ENCODE measurements at regions not wholly inside any gene's neighbourhood (a gene's known extent, or its start where the extent isn't known, plus 50 kb on each side); places are given as distances from the start of the nearest gene placed in this dataset.

- Histone ChIP-seq H3K4me1 (ENCODE audit: control insufficient read depth, insufficient read depth, low read length) (no peaks in the 10 kb centered on the region), H3K9ac (ENCODE audit: low read length) (no peak overlapping the region), H3K36me3 (ENCODE audit: control insufficient read depth, insufficient read depth, low read length) (no peaks in the 10 kb centered on the region), H3K27ac (ENCODE audit: low read depth, low read length) (no peak overlapping the region), H3K27me3 (ENCODE audit: control insufficient read depth, insufficient read depth, low read length) (peaks cover 1% of the 10 kb centered on the region), H3K4me3 (ENCODE audit: low read length) (no peak overlapping the region)
These were observed 103.7 kb upstream of the CD93 start for GRCh38 chr20:23189854-23190253.

GRCh38 chr20:23189341-23189740 lies 103.2 kb upstream of the CD93 start:
- Histone ChIP-seq H3K27ac (ENCODE audit: low read depth, low read length) (no peak overlapping the region), H3K4me1 (ENCODE audit: control insufficient read depth, insufficient read depth, low read length) (no peaks in the 10 kb centered on the region), H3K4me3 (ENCODE audit: low read length) (no peak overlapping the region), H3K36me3 (ENCODE audit: control insufficient read depth, insufficient read depth, low read length) (no peaks in the 10 kb centered on the region), H3K27me3 (ENCODE audit: control insufficient read depth, insufficient read depth, low read length) (peaks cover 1% of the 10 kb centered on the region), H3K9ac (ENCODE audit: low read length) (no peak overlapping the region)

DNA sequence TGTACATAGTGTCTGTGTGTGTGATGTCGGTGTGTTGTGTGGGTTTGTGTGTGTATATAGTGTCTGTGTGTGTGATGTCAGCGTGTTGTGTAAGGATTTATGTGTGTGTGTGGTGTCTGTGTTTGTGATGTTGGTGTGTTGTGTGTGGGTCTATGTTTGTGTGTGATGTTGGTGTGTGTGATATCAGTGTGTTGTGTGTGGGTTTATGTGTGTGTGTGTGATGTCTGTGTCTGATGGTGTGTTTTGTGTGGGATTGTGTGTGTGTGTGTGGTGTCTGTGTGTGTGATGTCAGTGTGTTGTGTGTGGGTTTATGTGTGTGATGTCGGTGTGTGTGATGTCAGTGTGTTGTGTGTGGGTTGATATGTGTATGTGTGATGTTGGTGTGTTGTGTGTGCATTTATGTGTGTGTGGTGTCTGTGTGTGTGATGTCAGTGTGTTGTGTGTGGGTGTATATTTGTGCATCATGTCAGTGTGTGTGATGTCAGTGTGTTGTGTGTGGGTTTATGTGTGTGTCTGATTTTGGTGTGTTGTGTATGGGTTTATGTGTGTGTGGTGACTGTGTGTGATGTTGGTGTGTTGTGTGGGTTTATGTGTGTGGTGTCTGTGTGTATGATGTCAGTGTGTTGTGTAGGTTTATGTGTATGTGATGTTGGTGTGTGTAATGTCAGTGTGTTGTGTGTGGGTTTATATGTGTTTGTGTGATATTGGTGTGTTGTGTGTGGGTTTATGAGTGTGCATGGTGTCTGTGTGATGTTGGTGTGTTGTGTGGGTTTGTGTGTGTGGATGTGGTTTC lies 102.4 kb upstream of the CD93 start:
- H3K4me3 ChIP-seq (ENCODE audit: low read length), result no peak overlapping the region
- peaks cover 1% of the 10 kb centered on the region for H3K27me3 ChIP-seq (ENCODE audit: control insufficient read depth, insufficient read depth, low read length)
- H3K9ac ChIP-seq (ENCODE audit: low read length), result no peak overlapping the region
- no peak overlapping the region for H3K27ac ChIP-seq (ENCODE audit: low read depth, low read length)
- no peaks in the 10 kb centered on the region for H3K36me3 ChIP-seq (ENCODE audit: control insufficient read depth, insufficient read depth, low read length)
- no peaks in the 10 kb centered on the region for H3K4me1 ChIP-seq (ENCODE audit: control insufficient read depth, insufficient read depth, low read length)

DNA sequence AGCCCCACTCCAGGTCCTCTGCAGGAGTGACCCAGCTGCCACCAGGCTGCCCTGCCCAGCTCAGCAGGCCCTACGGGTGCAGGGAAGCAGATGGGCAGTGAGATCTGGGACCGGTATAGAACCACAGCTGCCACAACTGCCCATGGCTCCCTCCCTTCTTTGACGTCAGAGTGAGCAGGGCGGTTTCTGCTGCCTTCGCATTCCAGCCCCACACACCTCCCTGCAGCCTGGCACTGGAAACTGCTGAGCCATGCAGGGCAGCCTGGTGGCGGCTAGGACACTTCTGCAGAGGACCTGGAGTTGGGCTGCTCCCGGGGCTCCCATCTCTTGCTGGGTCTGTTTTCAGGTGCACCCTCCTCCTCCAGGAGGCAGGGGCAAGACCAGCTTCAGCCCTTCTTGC lies 101.6 kb upstream of the CD93 start:
- H3K4me3 ChIP-seq (ENCODE audit: low read length), result no peak overlapping the region
- no peak overlapping the region for H3K27ac ChIP-seq (ENCODE audit: low read depth, low read length)
- H3K4me1 ChIP-seq (ENCODE audit: control insufficient read depth, insufficient read depth, low read length), result no peaks in the 10 kb centered on the region
- no peaks in the 10 kb centered on the region for H3K36me3 ChIP-seq (ENCODE audit: control insufficient read depth, insufficient read depth, low read length)
- H3K27me3 ChIP-seq (ENCODE audit: control insufficient read depth, insufficient read depth, low read length), result peaks cover 1% of the 10 kb centered on the region
- H3K9ac ChIP-seq (ENCODE audit: low read length), result no peak overlapping the region

DNA sequence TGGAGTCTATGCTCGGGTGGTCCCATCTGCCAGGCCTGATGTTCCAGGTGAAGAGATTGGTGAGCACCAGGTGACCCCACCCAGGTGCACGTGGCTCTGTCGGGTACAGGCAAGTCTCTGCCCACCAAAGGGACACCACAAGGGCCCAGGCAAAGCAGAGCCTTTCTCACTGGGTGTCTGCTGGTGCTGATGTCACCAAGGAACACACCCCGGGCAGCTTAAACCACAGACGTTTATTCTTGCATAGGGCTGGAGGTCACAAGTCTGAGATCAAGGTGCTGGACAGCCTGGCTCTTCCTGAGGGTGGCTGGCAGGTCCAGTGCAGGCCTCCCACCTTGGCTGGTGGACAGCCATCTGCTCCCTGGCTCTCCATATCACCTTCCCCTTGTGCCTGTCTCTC lies 100.7 kb upstream of the CD93 start:
- Histone ChIP-seq H3K36me3 (ENCODE audit: control insufficient read depth, insufficient read depth, low read length) (no peaks in the 10 kb centered on the region), H3K27ac (ENCODE audit: low read depth, low read length) (no peak overlapping the region), H3K4me1 (ENCODE audit: control insufficient read depth, insufficient read depth, low read length) (no peaks in the 10 kb centered on the region), H3K9ac (ENCODE audit: low read length) (no peak overlapping the region), H3K27me3 (ENCODE audit: control insufficient read depth, insufficient read depth, low read length) (peaks cover 1% of the 10 kb centered on the region), H3K4me3 (ENCODE audit: low read length) (no peak overlapping the region)

DNA sequence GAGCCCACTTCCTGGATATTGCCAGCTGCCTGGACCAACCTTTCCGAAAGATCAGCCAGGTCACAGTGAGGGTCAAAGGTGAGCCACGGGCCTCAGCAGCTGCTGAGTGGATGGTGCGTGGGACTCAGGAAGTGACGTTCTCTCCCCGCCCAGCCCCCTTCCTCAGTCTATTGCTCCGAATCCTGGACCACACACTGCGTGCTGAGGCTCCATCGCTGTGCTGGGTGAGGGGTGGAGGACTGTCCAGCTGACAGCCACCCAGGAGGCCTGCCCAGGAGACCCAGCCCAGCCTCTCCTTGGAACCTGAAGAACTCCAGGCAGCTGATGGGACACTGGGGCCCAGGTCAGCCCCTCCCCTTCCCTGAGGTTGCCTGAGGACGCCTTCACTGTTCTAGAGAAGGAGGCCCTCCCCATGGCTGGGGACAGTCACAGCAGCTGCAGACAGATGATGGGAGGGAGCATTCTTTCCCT lies 94.4 kb upstream of the CD93 start:
- Histone ChIP-seq H3K4me3 (ENCODE audit: low read length) (no peak overlapping the region), H3K27ac (ENCODE audit: low read depth, low read length) (no peak overlapping the region), H3K27me3 (ENCODE audit: control insufficient read depth, insufficient read depth, low read length) (no peaks in the 10 kb centered on the region), H3K4me1 (ENCODE audit: control insufficient read depth, insufficient read depth, low read length) (no peaks in the 10 kb centered on the region), H3K9ac (ENCODE audit: low read length) (no peak overlapping the region), H3K36me3 (ENCODE audit: control insufficient read depth, insufficient read depth, low read length) (no peaks in the 10 kb centered on the region)

GRCh38 chr20:23179766-23180403 lies 93.8 kb upstream of the CD93 start:
- Histone ChIP-seq H3K27me3 (ENCODE audit: control insufficient read depth, insufficient read depth, low read length) (no peaks in the 10 kb centered on the region), H3K9ac (ENCODE audit: low read length) (no peak overlapping the region), H3K4me1 (ENCODE audit: control insufficient read depth, insufficient read depth, low read length) (no peaks in the 10 kb centered on the region), H3K4me3 (ENCODE audit: low read length) (no peak overlapping the region), H3K27ac (ENCODE audit: low read depth, low read length) (no peak overlapping the region), H3K36me3 (ENCODE audit: control insufficient read depth, insufficient read depth, low read length) (no peaks in the 10 kb centered on the region)

DNA sequence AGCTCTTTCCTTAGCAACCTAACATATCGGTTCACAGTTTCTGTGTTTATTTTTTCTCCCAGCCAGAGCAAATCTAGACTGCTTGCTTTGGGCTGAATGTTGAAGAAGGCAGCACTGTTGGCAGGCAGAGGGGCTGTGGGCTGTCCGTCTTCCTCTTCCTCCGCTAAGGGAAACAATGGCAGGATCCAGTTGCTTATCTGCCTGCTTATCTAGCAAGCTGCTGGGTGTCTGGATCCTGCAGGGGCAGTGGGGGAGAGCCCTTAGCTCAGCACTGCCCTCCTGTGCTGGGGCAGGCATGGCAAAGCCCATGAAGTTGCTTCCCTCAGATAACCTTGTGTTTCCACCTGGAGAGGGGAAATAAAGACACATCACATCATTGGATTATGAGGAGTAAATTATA lies 92.7 kb upstream of the CD93 start:
- no peak overlapping the region for H3K27ac ChIP-seq (ENCODE audit: low read depth, low read length)
- no peaks in the 10 kb centered on the region for H3K36me3 ChIP-seq (ENCODE audit: control insufficient read depth, insufficient read depth, low read length)

DNA sequence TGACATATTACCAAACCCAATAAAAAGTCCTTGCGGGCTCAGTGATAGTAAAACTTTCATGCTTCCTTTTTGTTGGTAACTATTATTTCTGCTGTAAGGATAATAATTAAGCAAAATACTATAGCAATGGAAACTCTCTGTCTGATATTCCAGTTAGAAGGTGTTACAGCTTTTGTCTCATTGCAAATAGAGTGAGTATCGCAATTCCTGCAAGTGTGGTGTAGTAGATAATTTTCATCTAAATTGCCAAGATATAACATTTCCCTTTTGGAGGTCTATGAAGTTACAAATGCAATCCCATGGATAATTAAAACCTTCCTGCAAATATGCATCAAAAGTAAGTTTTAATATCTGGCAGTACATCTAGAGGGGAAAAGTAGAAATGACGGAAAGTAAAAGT lies 88.7 kb upstream of the CD93 start:
- Histone ChIP-seq H3K36me3 (ENCODE audit: control insufficient read depth, insufficient read depth, low read length) (no peaks in the 10 kb centered on the region), H3K4me3 (ENCODE audit: low read length) (no peak overlapping the region)

More for the DNA sequence above, 92.7 kb upstream of the CD93 start:
- Histone ChIP-seq H3K4me3 (ENCODE audit: low read length) (no peak overlapping the region), H3K27me3 (ENCODE audit: control insufficient read depth, insufficient read depth, low read length) (no peaks in the 10 kb centered on the region), H3K9ac (ENCODE audit: low read length) (no peak overlapping the region), H3K4me1 (ENCODE audit: control insufficient read depth, insufficient read depth, low read length) (no peaks in the 10 kb centered on the region)

GRCh38 chr20:23167431-23167830 lies 81.3 kb upstream of the CD93 start:
- no peaks in the 10 kb centered on the region for H3K36me3 ChIP-seq (ENCODE audit: control insufficient read depth, insufficient read depth, low read length)
- H3K4me3 ChIP-seq (ENCODE audit: low read length), result no peak overlapping the region
- no peaks in the 10 kb centered on the region for H3K27me3 ChIP-seq (ENCODE audit: control insufficient read depth, insufficient read depth, low read length)
- H3K27ac ChIP-seq (ENCODE audit: low read depth, low read length), result no peak overlapping the region
- H3K4me1 ChIP-seq (ENCODE audit: control insufficient read depth, insufficient read depth, low read length), result no peaks in the 10 kb centered on the region
- H3K9ac ChIP-seq (ENCODE audit: low read length), result no peak overlapping the region

More for the DNA sequence above, 88.7 kb upstream of the CD93 start:
- H3K4me1 ChIP-seq (ENCODE audit: control insufficient read depth, insufficient read depth, low read length), result no peaks in the 10 kb centered on the region
- no peak overlapping the region for H3K27ac ChIP-seq (ENCODE audit: low read depth, low read length)
- H3K27me3 ChIP-seq (ENCODE audit: control insufficient read depth, insufficient read depth, low read length), result no peaks in the 10 kb centered on the region
- no peak overlapping the region for H3K9ac ChIP-seq (ENCODE audit: low read length)

DNA sequence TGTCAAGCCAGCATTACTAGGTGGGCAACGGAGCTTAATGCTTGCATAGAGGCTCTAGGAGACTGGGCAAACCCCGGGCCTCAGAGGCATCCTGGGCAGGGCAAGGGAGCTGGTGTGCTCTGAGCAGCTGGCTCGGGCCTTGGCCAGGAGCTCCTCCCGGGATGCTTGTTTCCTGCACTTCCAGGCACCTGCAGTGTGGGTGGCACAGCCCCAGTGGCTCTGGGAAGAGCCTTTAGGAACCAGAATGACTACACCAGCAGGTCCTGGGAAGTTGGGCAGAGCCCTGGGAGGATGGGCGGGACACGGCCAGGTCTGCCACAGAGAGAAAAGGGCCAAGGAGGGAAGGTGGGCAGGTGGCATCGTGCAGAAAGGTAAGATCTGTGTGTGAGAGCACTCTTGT lies 80.4 kb upstream of the CD93 start:
- no peak overlapping the region for H3K9ac ChIP-seq (ENCODE audit: low read length)
- H3K4me1 ChIP-seq (ENCODE audit: control insufficient read depth, insufficient read depth, low read length), result no peaks in the 10 kb centered on the region
- H3K36me3 ChIP-seq (ENCODE audit: control insufficient read depth, insufficient read depth, low read length), result no peaks in the 10 kb centered on the region
- no peaks in the 10 kb centered on the region for H3K27me3 ChIP-seq (ENCODE audit: control insufficient read depth, insufficient read depth, low read length)
- no peak overlapping the region for H3K27ac ChIP-seq (ENCODE audit: low read depth, low read length)
- no peak overlapping the region for H3K4me3 ChIP-seq (ENCODE audit: low read length)

DNA sequence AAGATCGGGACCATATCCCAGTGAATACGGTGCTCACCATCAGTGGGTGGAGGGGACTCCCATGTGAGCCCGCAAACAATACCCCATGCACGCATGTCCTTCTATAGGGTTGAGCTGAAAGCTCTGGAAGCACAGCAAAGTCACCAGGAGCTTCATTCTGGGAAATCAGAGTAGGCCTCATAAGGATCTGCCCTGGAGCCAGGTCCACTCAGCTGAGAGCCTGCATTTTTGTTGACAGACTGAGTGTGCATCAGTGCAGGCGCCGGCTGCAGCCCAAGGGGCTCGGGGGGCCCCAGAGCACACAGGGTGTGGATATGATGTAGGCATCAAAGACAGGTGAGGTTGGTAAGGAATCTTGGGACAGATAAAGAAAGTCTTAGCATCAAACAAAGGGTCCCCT lies 79.8 kb upstream of the CD93 start:
- no peak overlapping the region for H3K4me3 ChIP-seq (ENCODE audit: low read length)
- H3K27me3 ChIP-seq (ENCODE audit: control insufficient read depth, insufficient read depth, low read length), result no peaks in the 10 kb centered on the region
- no peak overlapping the region for H3K9ac ChIP-seq (ENCODE audit: low read length)
- H3K4me1 ChIP-seq (ENCODE audit: control insufficient read depth, insufficient read depth, low read length), result no peaks in the 10 kb centered on the region
- H3K27ac ChIP-seq (ENCODE audit: low read depth, low read length), result no peak overlapping the region
- H3K36me3 ChIP-seq (ENCODE audit: control insufficient read depth, insufficient read depth, low read length), result no peaks in the 10 kb centered on the region

DNA sequence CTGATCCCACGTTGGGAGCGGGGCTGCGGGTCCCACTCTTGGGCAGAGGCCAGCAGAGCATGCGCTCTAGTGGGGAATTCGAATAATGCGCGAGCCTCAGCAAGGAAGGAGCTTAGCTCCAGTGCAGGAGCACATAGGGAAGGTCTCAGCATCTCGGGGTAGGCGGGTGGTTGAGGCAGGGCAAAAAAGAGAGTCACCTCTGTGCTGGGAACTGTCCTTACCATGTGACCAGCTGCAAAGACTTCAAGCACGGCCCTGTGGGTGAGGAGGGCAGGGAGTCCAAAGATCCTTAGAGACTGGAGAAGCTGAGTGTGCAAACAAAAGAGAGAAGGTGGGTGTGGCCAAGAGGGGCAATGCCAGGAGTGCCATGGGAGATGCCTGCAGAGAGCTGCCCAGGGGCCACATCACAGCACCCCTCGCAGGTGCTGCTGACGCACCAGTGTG lies 79.2 kb upstream of the CD93 start:
- no peak overlapping the region for H3K4me3 ChIP-seq (ENCODE audit: low read length)

More for the DNA sequence above, 79.2 kb upstream of the CD93 start:
- Histone ChIP-seq H3K27me3 (ENCODE audit: control insufficient read depth, insufficient read depth, low read length) (no peaks in the 10 kb centered on the region), H3K4me1 (ENCODE audit: control insufficient read depth, insufficient read depth, low read length) (peaks cover 2% of the 10 kb centered on the region), H3K36me3 (ENCODE audit: control insufficient read depth, insufficient read depth, low read length) (no peaks in the 10 kb centered on the region), H3K9ac (ENCODE audit: low read length) (no peak overlapping the region), H3K27ac (ENCODE audit: low read depth, low read length) (no peak overlapping the region)

Data from rectal smooth muscle tissue (tissue), 1 donor.